ENCODE measurements at regions not wholly inside any gene's neighbourhood (a gene's known extent, or its start where the extent isn't known, plus 50 kb on each side); places are given as distances from the start of the nearest gene placed in this dataset.

DNA sequence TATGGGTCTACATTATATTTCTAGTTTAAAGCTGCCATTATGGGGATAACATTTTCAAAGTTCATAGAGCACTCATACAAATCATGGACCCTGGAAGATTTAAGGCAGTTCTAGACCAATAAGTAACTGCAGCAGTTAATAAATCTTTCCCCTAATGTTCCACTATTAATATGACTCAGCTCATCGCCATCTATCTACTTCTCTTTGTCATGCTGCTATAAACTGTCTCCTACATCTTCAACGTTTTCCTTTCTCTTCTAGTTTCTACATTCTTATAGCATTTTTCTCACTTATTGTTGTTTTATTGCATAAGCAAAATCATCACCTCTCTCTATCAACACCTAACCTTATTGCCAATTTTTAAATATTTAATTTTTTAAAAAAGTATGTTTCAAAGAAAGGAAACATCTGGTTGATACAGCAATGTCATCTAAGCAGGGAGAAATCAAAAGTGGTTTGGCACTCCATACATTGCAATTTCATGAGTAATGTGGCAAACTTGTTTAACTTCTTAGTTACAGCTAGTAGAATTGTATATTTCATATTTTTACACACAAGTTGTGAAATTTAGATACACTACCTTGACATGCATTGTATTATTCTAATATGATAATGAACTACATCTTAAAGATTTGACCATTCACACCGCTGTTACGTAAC, 1500.4 kb upstream of the MIR17HG start:
- Histone ChIP-seq H3K9me3 (ENCODE audit: low read depth) (no peaks in the 10 kb centered on the region), H3K4me2 (no peak overlapping the region), H3K79me2 (ENCODE audit: low read depth) (no peaks in the 10 kb centered on the region), H3K27ac (no peak overlapping the region), H2AFZ (replicated peaks) (no peak overlapping the region), H3K4me3 (no peak overlapping the region), H4K20me1 (ENCODE audit: low read depth) (no peaks in the 10 kb centered on the region), H3K36me3 (no peaks in the 10 kb centered on the region), H3K4me1 (no peaks in the 10 kb centered on the region), H3K27me3 (no peaks in the 10 kb centered on the region), H3F3A (ENCODE audit: low read depth) (no peaks in the 10 kb centered on the region), H3K9ac (no peak overlapping the region)
- Mint-ChIP-seq H3K4me3 (no peak overlapping the region), H3K36me3 (no peaks in the 10 kb centered on the region), H3K4me1 (no peaks in the 10 kb centered on the region), H3K9me3 (no peaks in the 10 kb centered on the region), H3K27me3 (ENCODE audit: insufficient read depth, low read depth) (peaks cover 3% of the 10 kb centered on the region), H3K27ac (no peak overlapping the region)
- TF ChIP-seq EZH2phosphoT487 (IDR thresholded peaks at IDR 0.05) (no peak), EZH2 (IDR thresholded peaks at IDR 0.05) (no peak)
- TF ChIP-seq, protein P1, sequence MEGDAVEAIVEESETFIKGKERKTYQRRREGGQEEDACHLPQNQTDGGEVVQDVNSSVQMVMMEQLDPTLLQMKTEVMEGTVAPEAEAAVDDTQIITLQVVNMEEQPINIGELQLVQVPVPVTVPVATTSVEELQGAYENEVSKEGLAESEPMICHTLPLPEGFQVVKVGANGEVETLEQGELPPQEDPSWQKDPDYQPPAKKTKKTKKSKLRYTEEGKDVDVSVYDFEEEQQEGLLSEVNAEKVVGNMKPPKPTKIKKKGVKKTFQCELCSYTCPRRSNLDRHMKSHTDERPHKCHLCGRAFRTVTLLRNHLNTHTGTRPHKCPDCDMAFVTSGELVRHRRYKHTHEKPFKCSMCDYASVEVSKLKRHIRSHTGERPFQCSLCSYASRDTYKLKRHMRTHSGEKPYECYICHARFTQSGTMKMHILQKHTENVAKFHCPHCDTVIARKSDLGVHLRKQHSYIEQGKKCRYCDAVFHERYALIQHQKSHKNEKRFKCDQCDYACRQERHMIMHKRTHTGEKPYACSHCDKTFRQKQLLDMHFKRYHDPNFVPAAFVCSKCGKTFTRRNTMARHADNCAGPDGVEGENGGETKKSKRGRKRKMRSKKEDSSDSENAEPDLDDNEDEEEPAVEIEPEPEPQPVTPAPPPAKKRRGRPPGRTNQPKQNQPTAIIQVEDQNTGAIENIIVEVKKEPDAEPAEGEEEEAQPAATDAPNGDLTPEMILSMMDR (IDR thresholded peaks at IDR 0.05), result no peak
- no peak for DNase-seq (ENCODE audit: low spot score)

DNA sequence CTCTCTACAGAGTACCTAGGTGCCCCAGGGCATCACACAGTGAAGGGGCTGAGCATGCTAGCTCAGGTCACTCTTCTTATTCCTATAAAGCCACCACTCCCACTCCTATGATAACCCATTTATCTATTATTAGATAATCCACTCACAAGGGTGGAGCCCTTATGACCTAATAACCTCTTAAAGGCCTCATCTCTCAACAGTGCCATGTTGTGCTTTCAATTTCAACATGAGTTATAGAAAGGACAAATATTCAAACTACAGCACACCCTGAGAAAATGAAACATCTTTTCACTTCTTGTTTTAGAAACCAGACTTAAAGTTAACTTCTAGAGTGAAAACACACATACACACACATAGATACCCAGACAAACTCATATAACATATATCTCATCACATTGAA, 1494.9 kb upstream of the MIR17HG start:
- H4K20me1 ChIP-seq (ENCODE audit: low read depth), result no peaks in the 10 kb centered on the region
- H3K36me3 ChIP-seq, result no peaks in the 10 kb centered on the region
- H2AFZ ChIP-seq (replicated peaks), result no peak overlapping the region
- no peak for TF ChIP-seq EZH2phosphoT487 (IDR thresholded peaks at IDR 0.05)
- TF ChIP-seq, protein P1 (IDR thresholded peaks at IDR 0.05), result no peak
- no peak for TF ChIP-seq EZH2 (IDR thresholded peaks at IDR 0.05)
- Mint-ChIP-seq H3K27me3 (ENCODE audit: insufficient read depth, low read depth) (no peaks in the 10 kb centered on the region), H3K4me3 (no peak overlapping the region), H3K9me3 (no peaks in the 10 kb centered on the region), H3K4me1 (no peaks in the 10 kb centered on the region), H3K27ac (no peak overlapping the region), H3K36me3 (no peaks in the 10 kb centered on the region)
- no peak overlapping the region for H3K4me2 ChIP-seq
- H3K27me3 ChIP-seq, result no peaks in the 10 kb centered on the region
- H3K9me3 ChIP-seq (ENCODE audit: low read depth), result no peaks in the 10 kb centered on the region
- H3K4me3 ChIP-seq, result no peak overlapping the region
- DNase-seq (ENCODE audit: low spot score), result no peak
- no peaks in the 10 kb centered on the region for H3K4me1 ChIP-seq
- H3K79me2 ChIP-seq (ENCODE audit: low read depth), result no peaks in the 10 kb centered on the region
- H3F3A ChIP-seq (ENCODE audit: low read depth), result no peaks in the 10 kb centered on the region
- no peak overlapping the region for H3K9ac ChIP-seq
- H3K27ac ChIP-seq, result no peak overlapping the region

DNA sequence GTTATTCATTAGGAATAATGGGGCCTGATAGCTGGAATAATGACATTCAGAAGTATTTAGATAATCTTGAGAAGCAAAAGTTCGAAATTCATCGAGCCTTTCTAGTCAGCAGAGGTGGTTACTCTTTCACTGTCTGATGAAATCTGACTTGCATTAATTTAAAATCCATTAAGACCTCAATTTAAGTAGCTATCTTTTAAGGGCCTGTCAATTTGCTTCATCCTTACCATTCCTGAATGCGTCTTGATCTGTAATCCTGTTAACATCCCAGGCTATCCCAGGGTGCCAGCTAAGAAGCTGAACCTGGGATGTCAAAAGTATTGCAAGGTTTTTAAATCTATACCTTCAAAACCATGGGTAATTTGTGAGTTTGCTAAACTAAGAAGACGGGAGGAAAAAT, 1491.0 kb upstream of the MIR17HG start:
- no peak overlapping the region for H2AFZ ChIP-seq (replicated peaks)
- no peak overlapping the region for H3K9ac ChIP-seq
- H3K4me1 ChIP-seq, result no peaks in the 10 kb centered on the region
- H3K9me3 ChIP-seq (ENCODE audit: low read depth), result no peaks in the 10 kb centered on the region
- no peak for DNase-seq (ENCODE audit: low spot score)
- TF ChIP-seq EZH2 (IDR thresholded peaks at IDR 0.05), result no peak
- H3K79me2 ChIP-seq (ENCODE audit: low read depth), result no peaks in the 10 kb centered on the region
- H3K4me2 ChIP-seq, result no peak overlapping the region
- no peak overlapping the region for H3K4me3 Mint-ChIP-seq
- no peaks in the 10 kb centered on the region for H3F3A ChIP-seq (ENCODE audit: low read depth)
- H4K20me1 ChIP-seq (ENCODE audit: low read depth), result no peaks in the 10 kb centered on the region
- H3K4me3 ChIP-seq, result no peak overlapping the region
- H3K36me3 ChIP-seq, result no peaks in the 10 kb centered on the region
- no peaks in the 10 kb centered on the region for H3K9me3 Mint-ChIP-seq
- no peaks in the 10 kb centered on the region for H3K27me3 ChIP-seq
- H3K36me3 Mint-ChIP-seq, result no peaks in the 10 kb centered on the region
- no peak overlapping the region for H3K27ac Mint-ChIP-seq
- H3K27me3 Mint-ChIP-seq (ENCODE audit: insufficient read depth, low read depth), result no peaks in the 10 kb centered on the region
- peaks cover 3% of the 10 kb centered on the region for H3K4me1 Mint-ChIP-seq
- H3K27ac ChIP-seq, result no peak overlapping the region

DNA sequence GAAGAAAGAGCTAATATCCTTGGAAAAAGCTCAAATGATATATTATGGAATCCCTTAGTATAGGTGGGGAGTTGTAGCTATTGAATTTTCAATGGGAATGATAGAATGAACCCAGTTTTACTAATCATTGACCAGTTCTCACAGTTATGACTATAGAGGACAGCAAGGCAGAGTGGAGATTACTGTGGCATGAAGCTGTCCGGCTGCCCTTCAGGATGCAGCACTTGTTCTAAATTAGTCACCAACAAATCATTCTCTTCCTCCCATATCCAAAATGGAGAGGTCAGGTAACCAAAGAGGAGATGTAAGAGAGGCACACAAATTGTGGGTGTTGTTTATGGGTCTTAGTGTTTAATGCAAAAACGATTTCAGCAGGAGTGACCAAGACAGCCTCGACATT, 1490.0 kb upstream of the MIR17HG start:
- no peaks in the 10 kb centered on the region for H3K27me3 ChIP-seq
- no peaks in the 10 kb centered on the region for H3K9me3 ChIP-seq (ENCODE audit: low read depth)
- no peak overlapping the region for H3K27ac ChIP-seq
- no peak overlapping the region for H3K4me2 ChIP-seq
- H3K27ac Mint-ChIP-seq, result no peak overlapping the region
- H3F3A ChIP-seq (ENCODE audit: low read depth), result no peaks in the 10 kb centered on the region
- no peak overlapping the region for H3K9ac ChIP-seq
- H3K36me3 ChIP-seq, result no peaks in the 10 kb centered on the region
- no peaks in the 10 kb centered on the region for H3K36me3 Mint-ChIP-seq
- H2AFZ ChIP-seq (replicated peaks), result no peak overlapping the region
- H3K27me3 Mint-ChIP-seq (ENCODE audit: insufficient read depth, low read depth), result no peaks in the 10 kb centered on the region
- TF ChIP-seq, protein P1 (IDR thresholded peaks at IDR 0.05), result no peak
- H3K4me3 Mint-ChIP-seq, result no peak overlapping the region
- H3K79me2 ChIP-seq (ENCODE audit: low read depth), result no peaks in the 10 kb centered on the region
- no peak overlapping the region for H3K4me3 ChIP-seq
- H3K9me3 Mint-ChIP-seq, result no peaks in the 10 kb centered on the region
- H4K20me1 ChIP-seq (ENCODE audit: low read depth), result no peaks in the 10 kb centered on the region
- no peaks in the 10 kb centered on the region for H3K4me1 ChIP-seq
- DNase-seq (ENCODE audit: low spot score), result no peak
- peaks cover 3% of the 10 kb centered on the region for H3K4me1 Mint-ChIP-seq

Measured in neural progenitor cell (in vitro differentiated cells).